ENCODE measurements at regions not wholly inside any gene's neighbourhood (a gene's known extent, or its start where the extent isn't known, plus 50 kb on each side); places are given as distances from the start of the nearest gene placed in this dataset.

GRCh38 chrX:110427076-110427475 lies 68.4 kb downstream of the RTL9 start:
- H3K4me1 Mint-ChIP-seq, result peaks cover 60% of the 10 kb centered on the region
- H3K27ac Mint-ChIP-seq, result no peak overlapping the region
- H3K27me3 Mint-ChIP-seq (ENCODE audit: low read depth, poor library complexity), result peaks cover 6% of the 10 kb centered on the region
- H3K4me3 Mint-ChIP-seq, result no peak overlapping the region
- no peaks in the 10 kb centered on the region for H3K36me3 Mint-ChIP-seq (ENCODE audit: low read depth)
- DNase-seq, result no peak
- TF ChIP-seq CTCF (IDR thresholded peaks at IDR 0.05), result no peak
- H3K9me3 Mint-ChIP-seq, result peaks cover 4% of the 10 kb centered on the region

GRCh38 chrX:110428144-110428543 lies 69.5 kb downstream of the RTL9 start:
- peaks cover 3% of the 10 kb centered on the region for H3K27me3 Mint-ChIP-seq (ENCODE audit: low read depth, poor library complexity)
- no peaks in the 10 kb centered on the region for H3K36me3 Mint-ChIP-seq (ENCODE audit: low read depth)
- peaks cover 4% of the 10 kb centered on the region for H3K9me3 Mint-ChIP-seq
- peak overlapping the region; percentile 87 for H3K27ac Mint-ChIP-seq
- H3K4me3 Mint-ChIP-seq, result peak overlapping the region; percentile 38
- H3K4me1 Mint-ChIP-seq, result peaks cover 70% of the 10 kb centered on the region
- DNase-seq, result no peak
- TF ChIP-seq CTCF (IDR thresholded peaks at IDR 0.05), result no peak

- Mint-ChIP-seq H3K27me3 (ENCODE audit: low read depth, poor library complexity) (peaks cover 3% of the 10 kb centered on the region), H3K9me3 (peaks cover 4% of the 10 kb centered on the region), H3K4me1 (peaks cover 80% of the 10 kb centered on the region), H3K27ac (no peak overlapping the region), H3K4me3 (no peak overlapping the region), H3K36me3 (ENCODE audit: low read depth) (no peaks in the 10 kb centered on the region)
- TF ChIP-seq CTCF (IDR thresholded peaks at IDR 0.05), result no peak
- no peak for DNase-seq
Observed at GRCh38 chrX:110430293-110431076, 71.8 kb downstream of the RTL9 start.

- Mint-ChIP-seq H3K27ac (no peak overlapping the region), H3K9me3 (peaks cover 4% of the 10 kb centered on the region), H3K4me1 (peaks cover 80% of the 10 kb centered on the region), H3K4me3 (no peak overlapping the region), H3K36me3 (ENCODE audit: low read depth) (no peaks in the 10 kb centered on the region), H3K27me3 (ENCODE audit: low read depth, poor library complexity) (peaks cover 3% of the 10 kb centered on the region)
- no peak for TF ChIP-seq CTCF (IDR thresholded peaks at IDR 0.05)
- no peak for DNase-seq
Observed at GRCh38 chrX:110432091-110432905, 73.7 kb downstream of the RTL9 start.

- H3K9me3 Mint-ChIP-seq, result peaks cover 4% of the 10 kb centered on the region
- peaks cover 8% of the 10 kb centered on the region for H3K27me3 Mint-ChIP-seq (ENCODE audit: low read depth, poor library complexity)
- no peaks in the 10 kb centered on the region for H3K36me3 Mint-ChIP-seq (ENCODE audit: low read depth)
- peaks cover 80% of the 10 kb centered on the region for H3K4me1 Mint-ChIP-seq
- no peak for TF ChIP-seq CTCF (IDR thresholded peaks at IDR 0.05)
- no peak overlapping the region for H3K4me3 Mint-ChIP-seq
- no peak for DNase-seq
- H3K27ac Mint-ChIP-seq, result no peak overlapping the region
Observed at GRCh38 chrX:110432906-110433215, 74.2 kb downstream of the RTL9 start.
